BLaER1 treated with 17β-estradiol and CSF1 and Interleukin-3, amounts not matched to agents 10 nM and 100 nM (cell line): ENCODE measurements at regions not wholly inside any gene's neighbourhood (a gene's known extent, or its start where the extent isn't known, plus 50 kb on each side); places are given as distances from the start of the nearest gene placed in this dataset.
A peak's percentile ranks its signal among the peaks of the same experiment; 100 is the strongest.

Experiments used
- H3K27ac ChIP-seq, 11 experiments: shearing (Covaris generic); formaldehyde crosslinking; 2 replicates each; pipeline ENCODE4 v1.8.1; 2022
- H3K27me3 ChIP-seq, 11 experiments: shearing (Covaris generic); formaldehyde crosslinking; 2 replicates each; pipeline ENCODE4 v1.8.1; 2022
- H3K36me3 ChIP-seq, 11 experiments: shearing (Covaris generic); formaldehyde crosslinking; 2 replicates each; pipeline ENCODE4 v1.8.1; 2022
- H3K4me1 ChIP-seq, 10 experiments: shearing (Covaris generic); formaldehyde crosslinking; 2 replicates each; pipeline ENCODE4 v1.8.1; 2022
- H3K4me2 ChIP-seq, 11 experiments: shearing (Covaris generic); formaldehyde crosslinking; 2 replicates each; pipeline ENCODE4 v1.8.1; 2022
- H3K4me3 ChIP-seq, 10 experiments: shearing (Covaris generic); formaldehyde crosslinking; 2 replicates each; pipeline ENCODE4 v1.8.1; 2022
- H3K9ac ChIP-seq, 11 experiments: shearing (Covaris generic); formaldehyde crosslinking; 2 replicates each; pipeline ENCODE4 v1.8.1; 2022
- H3K9me3 ChIP-seq, 11 experiments: shearing (Covaris generic); formaldehyde crosslinking; replicated peaks in 1 of 11; 2 replicates each; pipeline ENCODE4 v1.8.1; 2022
- H4K20me1 ChIP-seq, 11 experiments: shearing (Covaris generic); formaldehyde crosslinking; 2 replicates each; pipeline ENCODE4 v1.8.1; 2022
- Cebpa-rat ChIP-seq, 11 experiments: shearing (Covaris generic); IDR thresholded peaks; 2 replicates each; pipeline ENCODE4 v1.8.1; 2022

DNA sequence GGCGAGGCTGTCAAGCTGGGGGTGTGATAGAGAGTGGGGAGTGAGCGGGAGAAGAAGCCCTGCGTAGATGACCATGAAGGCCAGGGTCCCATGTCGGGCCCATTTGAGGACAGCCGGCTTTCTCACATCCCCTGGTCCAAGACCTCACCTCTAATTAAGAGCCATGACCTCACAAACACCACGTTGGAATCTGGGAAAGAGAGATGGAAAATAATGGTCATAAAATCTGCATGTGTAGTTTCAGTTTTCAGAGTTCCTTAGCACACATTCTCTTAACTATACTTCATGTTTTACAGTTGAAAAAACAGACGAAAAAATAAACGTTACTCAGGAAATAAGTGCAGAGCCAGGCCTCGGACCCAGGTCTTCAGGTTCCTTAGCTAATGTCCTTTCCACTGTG, 244.8 kb upstream of the SIX2 start:
- peaks cover 15 to 30% (median 19%) of the 10 kb centered on the region in 11 experiments; a peak in 21 of 22 replicates for H3K9me3 ChIP-seq
- H4K20me1 ChIP-seq, result no peaks in the 10 kb centered on the region
- H3K4me3 ChIP-seq, result no peak overlapping the region
- H3K4me2 ChIP-seq, result peak overlapping the region in 2 of 11 experiments; percentile 69 to 80; a peak in 1 of 22 replicates
- H3K27ac ChIP-seq, result no peak overlapping the region
- H3K36me3 ChIP-seq, result no peaks in the 10 kb centered on the region
- no peak for TF ChIP-seq Cebpa-rat (IDR thresholded peaks at IDR 0.05)
- peaks cover 23 to 64% (median 52%) of the 10 kb centered on the region in 10 experiments for H3K4me1 ChIP-seq
- H3K27me3 ChIP-seq, result no peaks in the 10 kb centered on the region
- H3K9ac ChIP-seq, result no peak overlapping the region

DNA sequence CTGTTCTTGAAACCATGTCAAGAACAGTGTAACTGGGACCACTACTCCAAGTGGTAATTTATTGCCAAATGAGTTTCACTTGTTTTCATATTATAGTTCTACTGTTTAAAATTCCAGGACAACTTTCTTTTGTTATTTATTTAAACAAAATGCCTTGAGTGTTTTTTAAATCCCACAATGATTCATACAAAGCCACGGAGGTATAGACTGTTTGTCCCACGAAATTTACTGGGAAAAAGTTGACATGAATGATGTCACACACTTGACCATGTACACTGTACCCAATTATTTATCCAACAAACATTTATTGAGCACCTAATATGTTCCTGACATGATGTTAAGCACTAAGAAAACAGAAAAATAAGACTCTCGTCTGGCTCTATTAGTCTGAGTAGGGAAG, 243.9 kb upstream of the SIX2 start:
- peaks cover 19 to 55% (median 43%) of the 10 kb centered on the region in 10 experiments for H3K4me1 ChIP-seq
- H3K27ac ChIP-seq, result no peak overlapping the region
- H3K36me3 ChIP-seq, result no peaks in the 10 kb centered on the region
- no peak overlapping the region for H3K4me3 ChIP-seq
- H3K9me3 ChIP-seq, result peaks cover 15 to 32% (median 19%) of the 10 kb centered on the region in 11 experiments; a peak in 21 of 22 replicates
- no peak for TF ChIP-seq Cebpa-rat (IDR thresholded peaks at IDR 0.05)
- no peaks in the 10 kb centered on the region for H3K27me3 ChIP-seq
- no peaks in the 10 kb centered on the region for H4K20me1 ChIP-seq
- no peak overlapping the region for H3K9ac ChIP-seq
- H3K4me2 ChIP-seq, result no peak overlapping the region

DNA sequence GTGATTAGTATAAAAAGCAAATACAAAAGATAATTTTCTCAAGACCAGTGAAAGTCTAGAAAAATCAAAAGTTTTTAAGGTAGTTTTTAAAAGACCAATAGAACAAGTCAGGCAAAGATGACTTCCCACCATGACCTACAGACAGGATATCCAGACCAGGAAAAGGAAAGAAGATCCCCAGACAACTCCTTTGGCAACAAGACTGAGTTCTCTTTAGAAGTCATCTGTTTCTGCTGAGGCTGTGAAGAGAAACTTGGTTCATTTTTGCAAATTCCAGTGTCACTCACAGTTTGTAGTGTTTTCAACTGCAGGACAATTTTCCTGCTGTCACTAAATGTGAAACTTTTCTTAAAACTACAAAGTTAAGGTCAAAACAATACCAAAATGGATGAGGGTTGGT, 240.9 kb upstream of the SIX2 start:
- H3K27me3 ChIP-seq, result no peaks in the 10 kb centered on the region
- TF ChIP-seq Cebpa-rat (IDR thresholded peaks at IDR 0.05), result no peak
- H3K4me1 ChIP-seq, result peaks cover 4 to 26% (median 14%) of the 10 kb centered on the region in 10 experiments; a peak in 19 of 20 replicates
- H3K27ac ChIP-seq, result no peak overlapping the region
- no peak overlapping the region for H3K4me3 ChIP-seq
- no peaks in the 10 kb centered on the region for H3K36me3 ChIP-seq
- no peak overlapping the region for H3K9ac ChIP-seq
- no peaks in the 10 kb centered on the region for H4K20me1 ChIP-seq
- H3K9me3 ChIP-seq, result peaks cover 15 to 32% (median 19%) of the 10 kb centered on the region in 11 experiments; a peak in 21 of 22 replicates
- peak overlapping the region in 4 of 11 experiments; percentile 13 to 58 (median 38); a peak in 4 of 22 replicates for H3K4me2 ChIP-seq

DNA sequence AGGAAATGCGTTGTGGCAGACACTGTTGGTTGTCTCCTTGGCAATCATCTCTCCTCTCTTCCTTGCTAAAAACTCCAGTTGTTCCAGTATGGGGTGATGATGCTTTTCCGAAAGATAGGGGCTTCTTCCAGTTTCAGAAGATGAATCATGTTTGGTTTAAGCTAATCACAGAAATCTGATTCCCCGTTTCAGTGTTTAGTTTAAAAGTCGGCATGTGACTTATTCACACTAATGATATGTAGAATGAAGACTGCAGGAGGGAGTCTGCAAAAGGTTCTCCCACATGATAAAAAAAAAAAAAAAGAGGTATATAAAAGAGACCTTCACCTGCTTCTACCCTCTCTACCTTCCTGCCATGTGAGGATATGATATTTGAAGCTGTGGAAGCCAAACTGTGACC, 239.0 kb upstream of the SIX2 start:
- no peaks in the 10 kb centered on the region for H4K20me1 ChIP-seq
- peaks cover 0 to 14% (median 9%) of the 10 kb centered on the region in 10 experiments; a peak in 10 of 20 replicates for H3K4me1 ChIP-seq
- H3K4me2 ChIP-seq, result no peak overlapping the region
- H3K9ac ChIP-seq, result no peak overlapping the region
- H3K9me3 ChIP-seq, result peaks cover 15 to 32% (median 19%) of the 10 kb centered on the region in 11 experiments; a peak in 21 of 22 replicates
- H3K27ac ChIP-seq, result no peak overlapping the region
- no peaks in the 10 kb centered on the region for H3K27me3 ChIP-seq
- no peaks in the 10 kb centered on the region for H3K36me3 ChIP-seq
- TF ChIP-seq Cebpa-rat (IDR thresholded peaks at IDR 0.05), result no peak
- no peak overlapping the region for H3K4me3 ChIP-seq

DNA sequence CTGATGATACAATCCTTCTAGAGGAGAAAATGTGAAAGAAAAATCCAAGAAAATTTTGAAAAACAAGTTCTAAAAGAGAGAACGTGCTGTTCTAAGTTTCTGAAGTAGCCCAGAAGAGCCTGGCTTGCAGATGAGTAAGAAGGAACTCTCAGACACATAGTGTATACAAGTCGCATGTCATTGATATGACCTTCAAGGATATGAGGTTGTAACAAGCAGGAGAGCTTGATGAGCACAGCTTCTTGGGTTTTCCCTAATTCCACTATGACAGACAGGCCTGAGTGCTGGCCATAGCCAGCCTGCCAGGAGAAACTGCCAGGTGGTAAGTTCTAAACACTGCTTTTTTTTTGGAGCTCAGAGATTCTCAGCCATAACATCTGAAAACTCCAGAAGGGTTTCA, 235.7 kb upstream of the SIX2 start:
- H3K36me3 ChIP-seq, result no peaks in the 10 kb centered on the region
- H3K4me3 ChIP-seq, result no peak overlapping the region
- H3K4me2 ChIP-seq, result no peak overlapping the region
- no peak for TF ChIP-seq Cebpa-rat (IDR thresholded peaks at IDR 0.05)
- H3K4me1 ChIP-seq, result peaks cover 0 to 7% (median 0%) of the 10 kb centered on the region in 10 experiments; a peak in 4 of 20 replicates
- no peak overlapping the region for H3K27ac ChIP-seq
- no peak overlapping the region for H3K9ac ChIP-seq
- H3K27me3 ChIP-seq, result no peaks in the 10 kb centered on the region
- H3K9me3 ChIP-seq, result peaks cover 0 to 11% (median 4%) of the 10 kb centered on the region in 11 experiments; a peak in 5 of 22 replicates
- H4K20me1 ChIP-seq, result no peaks in the 10 kb centered on the region

DNA sequence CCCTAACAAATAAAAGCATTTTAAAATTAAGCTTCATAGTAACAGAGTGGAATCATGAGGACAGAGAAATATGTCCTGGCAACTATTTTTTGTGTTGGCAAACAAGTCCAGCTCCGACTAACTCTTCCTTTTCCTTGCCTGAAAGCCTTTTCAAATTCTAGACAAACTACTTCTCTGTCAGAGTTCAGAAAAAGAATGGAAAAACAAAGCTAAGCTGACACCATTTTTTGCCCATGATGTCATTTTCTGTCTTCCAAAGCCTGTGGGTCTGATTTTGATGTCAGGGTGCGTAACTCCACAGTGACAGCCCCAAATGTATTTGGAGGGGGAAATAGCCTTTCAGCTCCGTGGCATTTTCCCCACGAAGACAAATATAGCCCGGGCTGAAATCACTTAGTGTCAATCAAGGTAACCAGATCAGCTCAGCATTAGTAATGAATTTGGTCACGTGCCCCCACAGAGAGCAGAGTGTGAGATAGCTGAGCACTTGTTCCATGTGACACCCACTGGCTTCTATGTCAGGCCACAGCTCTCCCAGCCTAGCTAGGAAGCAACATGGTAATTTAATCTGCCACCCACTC, 233.0 kb upstream of the SIX2 start:
- Histone ChIP-seq H3K4me1 (peaks cover 11 to 23% (median 17%) of the 10 kb centered on the region in 10 experiments), H4K20me1 (no peaks in the 10 kb centered on the region), H3K4me3 (no peak overlapping the region), H3K4me2 (peak overlapping the region in 2 of 11 experiments; percentile 0 to 10; a peak in 1 of 22 replicates), H3K9ac (no peak overlapping the region), H3K27ac (no peak overlapping the region), H3K36me3 (no peaks in the 10 kb centered on the region), H3K27me3 (no peaks in the 10 kb centered on the region), H3K9me3 (no peaks in the 10 kb centered on the region)
- no peak for TF ChIP-seq Cebpa-rat (IDR thresholded peaks at IDR 0.05)

DNA sequence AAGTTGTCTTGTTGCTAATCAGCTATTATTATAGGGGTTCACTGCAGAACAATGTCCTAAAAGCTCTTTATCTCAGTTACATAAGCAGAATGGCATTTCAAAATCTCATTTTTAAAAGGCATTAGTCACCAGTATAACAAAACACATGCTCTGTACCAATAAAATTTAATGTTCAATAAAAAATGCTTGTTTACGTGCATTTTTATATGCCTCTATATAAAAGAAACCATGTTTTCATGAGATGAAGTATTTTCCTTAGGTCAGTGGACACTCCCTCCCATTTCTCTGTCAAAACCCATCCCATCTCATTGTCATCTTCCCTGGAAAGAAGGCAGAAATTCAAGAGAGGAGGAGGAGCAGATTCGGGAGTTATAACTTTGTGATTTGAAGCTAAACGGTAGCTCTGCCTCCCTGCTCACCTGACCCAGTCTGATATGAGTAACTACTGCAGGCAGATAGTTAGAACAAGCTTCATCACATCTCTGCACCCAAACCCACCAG, 231.9 kb upstream of the SIX2 start:
- Histone ChIP-seq H3K4me2 (no peak overlapping the region), H4K20me1 (no peaks in the 10 kb centered on the region), H3K9ac (no peak overlapping the region), H3K36me3 (no peaks in the 10 kb centered on the region), H3K4me3 (no peak overlapping the region), H3K9me3 (no peaks in the 10 kb centered on the region), H3K4me1 (peaks cover 22 to 35% (median 28%) of the 10 kb centered on the region in 10 experiments), H3K27me3 (no peaks in the 10 kb centered on the region), H3K27ac (no peak overlapping the region)
- TF ChIP-seq Cebpa-rat (IDR thresholded peaks at IDR 0.05), result no peak

DNA sequence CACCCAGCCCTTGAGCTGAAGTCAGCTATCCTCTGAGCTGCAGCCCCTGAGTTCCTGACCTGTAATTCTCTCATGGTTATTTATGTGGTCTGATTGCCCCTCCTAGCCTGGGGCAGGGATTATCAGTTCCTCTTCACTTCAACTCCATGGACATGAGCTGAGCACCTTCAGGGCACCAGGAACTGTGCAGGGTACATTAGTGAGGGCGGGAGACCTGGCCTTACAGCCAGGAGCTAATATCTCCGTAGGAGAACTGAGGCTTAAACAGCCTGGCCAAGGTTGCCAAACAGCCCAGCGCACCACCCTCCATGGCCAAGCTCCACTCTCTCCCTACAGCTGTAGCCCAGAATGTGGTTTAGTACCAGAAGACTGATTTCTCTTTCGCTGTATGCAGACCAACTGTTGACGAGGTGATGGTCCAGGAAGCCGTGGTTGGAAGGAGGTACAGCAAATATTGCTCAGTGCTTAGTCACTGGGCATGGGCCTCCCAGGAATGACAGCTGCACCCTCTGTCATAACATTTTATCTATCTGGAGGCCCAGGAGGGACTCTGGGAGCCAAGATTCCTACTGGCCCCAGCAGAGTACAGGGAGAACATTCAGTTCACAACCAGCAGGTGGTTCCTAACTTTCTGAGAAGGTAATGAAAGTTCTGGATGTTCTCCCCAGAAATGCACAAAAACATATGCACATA, 228.7 kb upstream of the SIX2 start:
- H3K4me3 ChIP-seq, result peak overlapping the region in 1 of 10 experiments; percentile 25; a peak in 2 of 20 replicates
- H3K4me1 ChIP-seq, result peaks cover 30 to 53% (median 41%) of the 10 kb centered on the region in 10 experiments
- H3K27ac ChIP-seq, result peak overlapping the region in 10 of 11 experiments; percentile 36 to 91 (median 74); a peak in 18 of 22 replicates
- no peaks in the 10 kb centered on the region for H4K20me1 ChIP-seq
- peak overlapping the region in 6 of 11 experiments; percentile 33 to 79 (median 58); a peak in 11 of 22 replicates for H3K9ac ChIP-seq
- H3K27me3 ChIP-seq, result 0 out of 22 replicates have a peak, but pooled peaks cover 0 to 4% (median 0%) of the 10 kb centered on the region in 11 experiments
- H3K9me3 ChIP-seq, result peaks cover 0 to 14% (median 0%) of the 10 kb centered on the region in 11 experiments; a peak in 4 of 22 replicates
- no peaks in the 10 kb centered on the region for H3K36me3 ChIP-seq
- peak overlapping the region; percentile 86 to 100 (median 91) for H3K4me2 ChIP-seq
- TF ChIP-seq Cebpa-rat (IDR thresholded peaks at IDR 0.05), result no peak

DNA sequence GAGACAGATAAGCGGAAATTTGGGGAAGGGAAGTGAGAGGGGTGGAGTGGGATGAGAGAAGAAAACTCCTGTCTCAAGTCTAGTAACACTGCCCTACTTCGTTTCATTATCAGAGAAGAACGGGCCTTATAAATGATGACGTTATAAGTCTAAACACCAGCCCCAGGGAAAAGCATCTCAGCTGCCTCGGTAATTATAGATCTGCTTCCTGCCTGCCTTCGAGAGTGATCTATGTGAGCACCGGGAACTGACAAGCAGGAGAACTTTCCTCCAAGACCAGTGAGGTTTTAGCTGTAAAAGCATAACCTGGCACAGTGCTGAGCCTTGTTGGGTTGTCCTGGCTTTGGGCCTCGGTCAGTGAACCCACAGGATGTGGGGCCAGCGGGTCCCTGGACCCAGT, 227.9 kb upstream of the SIX2 start:
- H3K27ac ChIP-seq, result peak overlapping the region in 10 of 11 experiments; percentile 36 to 91 (median 74); a peak in 19 of 22 replicates
- peaks cover 0 to 20% (median 0%) of the 10 kb centered on the region in 11 experiments; a peak in 7 of 22 replicates for H3K9me3 ChIP-seq
- 0 out of 22 replicates have a peak, but pooled peaks cover 0 to 4% (median 0%) of the 10 kb centered on the region in 11 experiments for H3K27me3 ChIP-seq
- H3K9ac ChIP-seq, result peak overlapping the region in 9 of 11 experiments; percentile 10 to 79 (median 48); a peak in 16 of 22 replicates
- TF ChIP-seq Cebpa-rat (IDR thresholded peaks at IDR 0.05), result no peak
- peak overlapping the region; percentile 86 to 100 (median 91) for H3K4me2 ChIP-seq
- no peaks in the 10 kb centered on the region for H3K36me3 ChIP-seq
- peaks cover 39 to 62% (median 49%) of the 10 kb centered on the region in 10 experiments for H3K4me1 ChIP-seq
- H4K20me1 ChIP-seq, result no peaks in the 10 kb centered on the region
- H3K4me3 ChIP-seq, result peak overlapping the region in 5 of 10 experiments; percentile 6 to 36 (median 25); a peak in 9 of 20 replicates
